NT2/D1 (cell line): ENCODE measurements at regions not wholly inside any gene's neighbourhood (a gene's known extent, or its start where the extent isn't known, plus 50 kb on each side); places are given as distances from the start of the nearest gene placed in this dataset.

ENCODE experiments used
- SUZ12 ChIP-seq: IDR thresholded peaks from 2 replicates; pipeline ENCODE4 v1.6.1; 2011; ENCODE audit not compliant: insufficient read length, insufficient read depth; ENCODE audit errors: extremely low read depth
- ZNF274 ChIP-seq: IDR thresholded peaks from 2 replicates; pipeline ENCODE4 v1.6.1; 2011; ENCODE audit warnings: mild to moderate bottlenecking, low read depth, low read length

GRCh38 chr13:97069050-97069815, 75.0 kb upstream of the OXGR1 start:
- TF ChIP-seq ZNF274: no peak
- TF ChIP-seq SUZ12: no peak
